GM21717 (cell line): ENCODE measurements at regions not wholly inside any gene's neighbourhood (a gene's known extent, or its start where the extent isn't known, plus 50 kb on each side); places are given as distances from the start of the nearest gene placed in this dataset.

Experiments
- ATAC-seq: cut with Tn5 transposase; IDR thresholded peaks from one replicate; pipeline ENCODE4 v1.9.1; 2021; ENCODE audit warnings: mild to moderate bottlenecking, moderate library complexity; ENCODE audit not compliant: unreplicated experiment

DNA sequence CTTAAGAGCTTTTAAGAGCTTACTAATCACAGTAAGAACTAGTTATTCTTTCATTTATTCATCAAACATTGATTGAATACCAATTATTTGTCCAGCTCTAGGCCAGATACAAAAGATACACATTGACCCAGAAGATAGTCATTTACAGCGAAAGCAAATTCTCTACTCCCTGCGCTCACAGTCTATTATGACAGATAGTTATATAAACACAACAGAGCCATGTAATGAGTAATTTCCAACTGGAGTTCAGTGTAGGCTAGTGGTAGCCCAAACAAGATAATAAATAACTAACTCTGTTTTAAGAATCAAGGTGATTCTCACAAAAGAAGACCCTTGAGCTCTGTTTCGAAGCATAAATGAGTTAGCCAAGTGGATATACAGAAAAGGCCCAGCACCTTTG is 397.8 kb upstream of the TLE4 start:
- ATAC-seq: no peak

- no peak for ATAC-seq
Observed at GRCh38 chr9:79176014-79176697, 395.6 kb upstream of the TLE4 start.

DNA sequence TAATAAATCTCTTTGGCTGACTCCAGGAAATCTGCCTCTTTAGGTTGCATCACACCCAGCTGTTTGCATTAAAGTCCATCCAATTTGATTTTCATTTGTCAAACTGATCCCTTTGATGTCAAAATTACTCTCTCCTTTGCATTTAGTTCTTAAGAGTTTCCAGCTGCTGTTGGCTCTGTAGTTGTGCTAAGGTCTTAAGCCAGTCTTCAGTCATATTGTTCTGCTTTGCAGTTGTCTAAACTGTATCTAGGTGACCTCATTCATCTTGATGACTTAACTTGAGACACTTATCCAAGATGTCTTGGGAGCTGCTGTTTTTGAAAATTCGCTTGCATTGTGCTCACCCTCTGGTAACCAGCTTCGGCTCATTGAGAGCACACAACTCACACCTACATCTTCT is 386.9 kb upstream of the TLE4 start:
- no peak for ATAC-seq

DNA sequence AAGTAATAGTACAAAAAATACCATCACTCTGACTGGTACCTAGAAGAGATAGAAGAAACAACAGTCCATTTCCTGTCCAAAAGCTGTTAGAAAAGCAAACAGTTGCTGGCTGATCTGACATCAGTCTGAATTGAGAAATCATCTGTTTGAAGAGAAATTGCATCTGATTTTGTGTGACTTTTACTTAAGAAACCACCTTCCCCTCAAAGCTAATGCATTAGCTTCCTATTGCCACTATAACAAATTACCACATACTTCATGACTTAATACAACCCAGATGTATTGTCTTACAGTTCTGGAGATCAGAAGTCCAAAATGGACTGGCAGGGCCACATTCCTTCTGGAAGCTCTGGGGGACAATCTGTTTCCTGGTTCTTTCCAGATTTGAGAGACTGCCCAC is 385.9 kb upstream of the TLE4 start:
- no peak for ATAC-seq

GRCh38 chr9:79189511-79189924 is 382.2 kb upstream of the TLE4 start:
- ATAC-seq: no peak

DNA sequence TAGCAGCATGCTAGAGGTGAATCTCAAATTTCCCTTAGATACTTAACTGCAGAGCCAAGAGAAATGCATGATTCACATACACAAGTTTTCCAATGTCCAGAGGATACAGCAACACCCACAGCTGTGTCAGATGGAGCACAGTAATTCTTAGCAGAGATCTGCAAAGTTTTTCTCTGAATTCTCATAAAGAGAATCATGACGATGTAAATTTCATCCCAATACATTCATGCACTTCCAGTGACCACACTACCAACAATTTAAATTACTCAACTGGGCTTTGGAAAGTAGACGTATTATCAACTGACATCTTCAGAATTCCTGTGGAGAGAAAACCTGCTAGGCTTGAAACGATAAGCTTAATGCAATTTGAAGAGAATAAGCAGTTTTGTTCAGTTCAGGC is 378.8 kb upstream of the TLE4 start:
- ATAC-seq: no peak

DNA sequence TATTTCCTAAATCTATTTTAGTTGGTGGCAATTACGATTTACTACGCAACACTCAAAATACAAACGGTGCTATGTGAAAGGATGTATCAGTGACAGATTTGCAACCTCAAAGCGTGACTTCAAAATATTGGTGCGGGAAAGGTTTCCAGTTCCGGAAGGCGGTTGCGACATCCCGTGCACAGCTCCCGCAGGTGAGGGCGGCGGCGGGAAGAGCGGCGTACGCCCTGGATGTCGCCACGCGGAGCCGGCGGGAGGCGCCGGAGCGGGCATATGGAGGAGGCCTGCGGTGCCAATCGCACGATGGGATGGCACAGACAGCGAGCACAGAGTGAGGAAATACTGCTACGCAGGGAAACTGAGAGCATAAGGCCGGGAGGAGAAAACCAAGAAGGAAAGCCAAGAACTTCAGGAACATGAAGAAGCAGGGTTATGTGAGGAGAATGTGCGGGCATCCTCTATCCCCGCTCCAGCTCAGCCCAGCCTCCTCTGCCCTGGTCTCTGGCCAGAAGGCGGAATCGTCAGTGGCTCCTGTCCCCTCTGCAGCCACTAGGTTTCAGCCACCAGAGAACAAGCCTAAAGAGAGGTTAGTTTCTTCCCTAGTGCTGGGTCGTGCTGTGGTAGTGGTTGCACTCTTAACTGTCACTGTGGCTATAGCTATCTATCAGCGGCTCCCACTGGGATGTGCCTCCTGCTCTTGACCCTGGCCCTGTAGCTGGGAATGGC is 378.1 kb upstream of the TLE4 start:
- ATAC-seq: no peak

GRCh38 chr9:79195879-79196278 is 375.9 kb upstream of the TLE4 start:
- ATAC-seq: no peak

DNA sequence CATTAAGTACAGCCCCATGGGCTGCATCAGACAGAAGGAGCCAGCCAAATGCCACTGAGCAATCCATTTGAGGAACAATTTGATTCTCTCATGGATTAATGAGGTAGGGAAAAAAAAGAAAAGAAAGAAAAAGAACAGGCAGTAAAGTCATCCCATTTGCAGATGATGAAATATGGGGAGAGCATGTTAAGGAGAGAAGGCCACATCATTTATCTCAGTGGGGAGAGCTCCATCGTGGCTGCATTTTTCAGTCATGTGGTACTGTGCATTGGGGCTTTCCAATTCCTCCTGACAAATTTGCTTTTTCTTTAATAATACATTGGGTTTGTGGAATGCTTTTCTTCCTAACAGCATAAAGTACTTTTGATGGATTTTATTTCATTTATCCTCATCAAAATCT is 375.2 kb upstream of the TLE4 start:
- ATAC-seq: no peak

DNA sequence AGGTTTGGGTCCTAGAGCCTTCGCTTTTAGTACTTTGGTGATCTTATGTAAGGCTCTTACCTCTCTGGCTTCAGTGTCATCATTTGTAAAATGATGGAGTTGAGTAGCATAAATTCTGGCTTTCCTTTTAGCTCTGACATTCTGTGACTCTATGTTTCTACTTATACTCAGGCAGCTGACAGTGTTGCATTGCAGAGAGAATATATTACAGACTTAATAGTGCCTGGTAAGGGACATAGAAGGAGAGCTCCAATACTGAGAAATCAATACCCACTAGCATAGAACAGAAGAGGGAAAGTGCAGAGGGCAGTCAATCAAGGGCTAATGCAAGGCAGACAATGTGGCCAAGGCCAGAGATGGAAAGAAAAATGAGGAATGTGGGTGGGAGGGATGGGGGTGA is 371.4 kb upstream of the TLE4 start:
- ATAC-seq: no peak

DNA sequence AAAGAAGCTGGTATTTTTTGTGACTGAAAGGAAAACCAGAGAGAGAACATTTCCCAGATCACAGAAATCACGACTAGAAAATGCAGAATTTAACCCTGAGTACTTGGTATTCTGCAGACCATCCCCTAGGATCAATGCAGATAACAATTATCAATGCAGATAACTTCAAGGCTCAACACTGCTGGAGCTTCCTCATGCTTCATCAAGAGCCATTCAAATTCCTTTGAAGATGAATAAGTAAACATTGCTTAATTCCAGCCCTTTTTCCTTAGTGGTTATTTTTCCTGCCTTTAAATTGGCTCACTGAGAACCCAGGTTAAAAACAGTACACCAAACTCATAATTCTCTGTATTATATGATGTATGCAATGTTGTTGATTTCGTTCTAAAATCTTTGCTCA is 370.1 kb upstream of the TLE4 start:
- no peak for ATAC-seq

GRCh38 chr9:79208791-79209396 is 362.9 kb upstream of the TLE4 start:
- no peak for ATAC-seq

DNA sequence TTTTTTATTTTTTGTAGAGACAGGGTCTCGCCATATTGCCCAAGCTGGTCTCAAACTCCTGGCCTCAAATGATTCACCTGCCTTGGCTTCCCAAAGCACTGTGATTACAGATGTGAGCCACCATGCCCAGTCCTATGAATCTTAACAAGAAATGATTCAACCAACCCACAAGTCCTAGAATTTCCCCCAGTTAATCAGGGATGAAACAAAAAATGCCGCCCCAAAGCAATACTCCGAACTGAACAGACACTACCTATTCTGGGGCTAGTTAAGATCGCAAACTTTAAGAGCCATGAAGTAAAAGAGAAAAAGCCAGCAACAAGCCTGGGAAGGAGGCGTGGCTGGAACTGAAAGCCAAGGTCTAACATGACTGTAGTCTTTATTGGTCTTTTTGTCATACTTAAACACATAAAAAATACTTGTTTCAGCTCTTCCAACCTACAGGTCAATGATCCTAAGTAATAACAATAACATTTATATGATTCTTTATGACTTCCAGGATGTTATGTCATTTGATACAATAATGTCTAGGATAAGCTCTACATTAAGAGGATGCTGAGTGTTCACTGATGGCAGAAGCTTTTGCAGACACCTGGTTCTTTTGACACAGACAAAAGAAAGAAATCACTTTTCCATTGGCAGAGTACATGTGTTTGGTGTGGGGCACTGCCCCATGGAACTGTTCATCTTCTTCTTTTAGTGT is 361.1 kb upstream of the TLE4 start:
- no peak for ATAC-seq

GRCh38 chr9:79213417-79214125 is 358.2 kb upstream of the TLE4 start:
- no peak for ATAC-seq

DNA sequence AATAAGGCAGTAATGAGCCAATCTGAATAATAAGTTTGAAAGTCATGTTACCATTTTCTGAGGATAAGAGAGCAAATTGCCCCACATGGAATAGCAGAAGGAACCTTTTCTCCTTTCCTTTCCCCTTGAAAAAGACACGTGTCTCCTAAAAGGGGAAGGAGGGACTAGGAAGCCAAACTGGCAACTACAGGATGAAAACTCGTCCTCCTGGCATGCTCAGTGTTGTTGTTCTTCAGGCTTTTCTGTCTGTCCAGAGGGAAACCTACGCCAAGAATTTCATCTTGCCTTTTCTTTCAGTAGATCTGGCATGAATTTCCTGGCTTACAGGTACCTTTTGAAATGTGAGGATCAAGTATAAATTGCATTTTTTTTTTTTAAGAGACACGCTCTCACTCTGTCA is 355.9 kb upstream of the TLE4 start:
- ATAC-seq: no peak

- ATAC-seq: no peak
Observed at GRCh38 chr9:79220251-79220650, 351.5 kb upstream of the TLE4 start.

DNA sequence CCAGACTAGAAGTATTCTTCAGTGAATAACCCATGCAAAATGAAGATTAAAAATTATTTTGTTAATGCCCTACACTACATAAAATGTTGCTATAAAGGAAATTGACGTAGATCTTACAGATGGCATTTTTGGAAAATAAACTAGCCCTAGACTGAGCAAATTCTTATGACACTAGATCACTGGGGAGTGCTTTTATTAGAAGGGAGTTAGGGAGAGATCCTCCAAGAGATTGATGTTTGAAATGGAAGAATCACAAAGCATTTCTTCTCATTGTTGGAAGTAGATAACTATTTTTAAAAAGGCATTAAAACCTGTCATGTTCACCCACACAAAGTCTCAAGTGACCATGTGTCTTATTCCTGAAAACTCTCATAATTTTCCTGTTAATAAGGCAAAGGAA is 351.1 kb upstream of the TLE4 start:
- no peak for ATAC-seq

DNA sequence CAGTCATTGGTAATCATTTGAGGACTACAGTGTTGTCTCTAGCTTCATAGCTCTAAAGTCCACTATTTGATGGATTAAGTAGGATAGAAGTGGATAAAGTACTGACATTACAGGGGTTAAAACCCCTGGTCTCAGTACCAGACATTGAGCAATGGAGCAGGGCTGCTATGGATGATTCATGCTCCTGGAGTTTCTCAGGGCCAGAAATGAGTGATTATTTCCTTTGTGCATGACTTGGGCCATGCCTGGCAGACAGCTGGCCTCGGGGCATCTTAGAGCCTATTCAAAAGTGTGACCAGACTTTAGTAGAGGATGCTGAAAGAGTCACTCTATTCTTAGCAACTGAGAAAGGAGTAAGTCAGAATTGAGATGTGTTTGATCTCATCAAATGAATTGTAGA is 350.7 kb upstream of the TLE4 start:
- no peak for ATAC-seq

GRCh38 chr9:79222483-79222882 is 349.3 kb upstream of the TLE4 start:
- no peak for ATAC-seq

- no peak for ATAC-seq
Observed at GRCh38 chr9:79224672-79225433, 346.9 kb upstream of the TLE4 start.
